Parathyroid adenoma (tissue), 2 donors: ENCODE measurements at regions not wholly inside any gene's neighbourhood (a gene's known extent, or its start where the extent isn't known, plus 50 kb on each side); places are given as distances from the start of the nearest gene placed in this dataset.
A peak's percentile ranks its signal among the peaks of the same experiment; 100 is the strongest.

Source experiments
- H2AFZ ChIP-seq: fragments of 300-600 bp; sonication (generic); one replicate; pipeline ENCODE4 v1.7.0; 2017; ENCODE audit warnings: antibody characterized with exemption, mild to moderate bottlenecking
- H3K27ac ChIP-seq: fragments of 300-600 bp; sonication (generic); one replicate; pipeline ENCODE4 v1.7.0; 2017
- H3K27me3 ChIP-seq: fragments of 300-600 bp; sonication (generic); one replicate; pipeline ENCODE4 v1.7.0; 2017; ENCODE audit warnings: low read length; ENCODE audit not compliant: control insufficient read depth, insufficient read depth
- H3K36me3 ChIP-seq: fragments of 300-600 bp; sonication (generic); one replicate; pipeline ENCODE4 v1.7.0; 2017; ENCODE audit warnings: low read length; ENCODE audit not compliant: control insufficient read depth, insufficient read depth
- H3K4me1 ChIP-seq: fragments of 300-600 bp; sonication (generic); one replicate; pipeline ENCODE4 v1.7.0; 2017; ENCODE audit warnings: control low read depth
- H3K4me2 ChIP-seq: fragments of 300-600 bp; sonication (generic); one replicate; pipeline ENCODE4 v1.7.0; 2017; ENCODE audit warnings: low read length
- H3K4me3 ChIP-seq: fragments of 300-600 bp; sonication (generic); one replicate; pipeline ENCODE4 v1.7.0; 2017; ENCODE audit warnings: low read depth, low read length
- H3K79me2 ChIP-seq: fragments of 300-600 bp; sonication (generic); one replicate; pipeline ENCODE4 v1.7.0; 2017; ENCODE audit warnings: control low read depth
- H3K9ac ChIP-seq: fragments of 300-600 bp; sonication (generic); one replicate; pipeline ENCODE4 v1.7.0; 2017; ENCODE audit warnings: mild to moderate bottlenecking
- H3K9me3 ChIP-seq: fragments of 300-600 bp; sonication (generic); one replicate; pipeline ENCODE4 v1.7.0; 2017; ENCODE audit warnings: low read length; ENCODE audit not compliant: control insufficient read depth
- TF ChIP-seq, protein P1 (sequence below): fragments of 300-600 bp; sonication (generic); IDR thresholded peaks from one replicate; pipeline ENCODE4 v1.7.0; 2017; ENCODE audit warnings: antibody characterized with exemption, mild to moderate bottlenecking
- donor health status: primary hyperparathyroidism.

DNA sequence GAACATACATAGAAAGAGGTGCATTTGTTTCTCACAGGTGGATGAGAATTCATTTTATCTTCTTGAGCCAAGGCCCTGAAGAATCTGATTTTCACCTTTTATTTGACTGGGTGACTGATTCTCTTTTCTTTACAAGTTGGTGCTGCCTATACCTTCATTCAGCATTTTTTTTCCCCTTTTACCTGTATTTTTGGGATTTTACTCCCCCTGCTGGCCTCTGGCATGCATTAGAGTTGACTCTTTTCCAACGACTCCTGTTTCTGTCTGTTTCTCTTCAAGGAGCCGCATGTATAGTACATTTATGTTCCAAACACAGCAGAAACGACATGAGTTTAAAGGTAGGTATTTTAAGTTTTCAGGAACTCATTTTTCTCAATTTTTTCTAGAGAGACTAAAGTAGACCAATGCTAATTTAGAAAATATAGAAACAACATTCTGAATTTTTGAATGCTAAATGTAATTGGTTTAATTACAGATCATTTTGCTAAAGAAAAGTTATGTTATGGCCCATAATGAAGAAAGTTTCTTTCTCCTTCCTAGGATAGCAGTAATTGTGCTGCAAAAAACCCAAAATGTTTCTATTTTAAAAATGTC lies 149.8 kb upstream of the HDAC9 start:
- no peaks in the 10 kb centered on the region for H3K9me3 ChIP-seq
- TF ChIP-seq, protein P1, sequence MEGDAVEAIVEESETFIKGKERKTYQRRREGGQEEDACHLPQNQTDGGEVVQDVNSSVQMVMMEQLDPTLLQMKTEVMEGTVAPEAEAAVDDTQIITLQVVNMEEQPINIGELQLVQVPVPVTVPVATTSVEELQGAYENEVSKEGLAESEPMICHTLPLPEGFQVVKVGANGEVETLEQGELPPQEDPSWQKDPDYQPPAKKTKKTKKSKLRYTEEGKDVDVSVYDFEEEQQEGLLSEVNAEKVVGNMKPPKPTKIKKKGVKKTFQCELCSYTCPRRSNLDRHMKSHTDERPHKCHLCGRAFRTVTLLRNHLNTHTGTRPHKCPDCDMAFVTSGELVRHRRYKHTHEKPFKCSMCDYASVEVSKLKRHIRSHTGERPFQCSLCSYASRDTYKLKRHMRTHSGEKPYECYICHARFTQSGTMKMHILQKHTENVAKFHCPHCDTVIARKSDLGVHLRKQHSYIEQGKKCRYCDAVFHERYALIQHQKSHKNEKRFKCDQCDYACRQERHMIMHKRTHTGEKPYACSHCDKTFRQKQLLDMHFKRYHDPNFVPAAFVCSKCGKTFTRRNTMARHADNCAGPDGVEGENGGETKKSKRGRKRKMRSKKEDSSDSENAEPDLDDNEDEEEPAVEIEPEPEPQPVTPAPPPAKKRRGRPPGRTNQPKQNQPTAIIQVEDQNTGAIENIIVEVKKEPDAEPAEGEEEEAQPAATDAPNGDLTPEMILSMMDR, result peak; percentile 80

DNA sequence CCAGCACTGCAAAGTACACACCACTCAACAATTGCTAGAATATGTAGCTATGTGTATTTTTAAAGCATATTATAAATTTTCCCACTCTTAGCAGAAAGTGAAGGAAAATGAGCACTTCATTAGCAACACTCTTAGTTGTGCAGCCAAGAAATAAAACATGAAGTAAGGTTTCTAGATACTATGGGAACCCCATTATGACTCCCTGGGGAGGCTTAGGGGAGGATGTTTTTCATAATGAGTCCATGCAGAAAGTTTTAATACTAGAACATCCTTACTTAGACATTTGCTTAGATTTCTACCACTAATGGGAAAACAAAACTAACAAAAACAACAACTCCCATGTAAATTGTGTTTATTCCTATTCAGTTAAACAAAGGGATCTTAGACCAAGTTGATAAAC lies 148.4 kb upstream of the HDAC9 start:
- Histone ChIP-seq H2AFZ (no peak overlapping the region), H3K27me3 (no peaks in the 10 kb centered on the region), H3K36me3 (no peaks in the 10 kb centered on the region), H3K4me3 (no peak overlapping the region), H3K79me2 (no peaks in the 10 kb centered on the region), H3K4me2 (no peak overlapping the region), H3K9ac (no peak overlapping the region), H3K9me3 (no peaks in the 10 kb centered on the region), H3K4me1 (no peaks in the 10 kb centered on the region), H3K27ac (no peak overlapping the region)
- TF ChIP-seq, protein P1, result no peak

More for the DNA sequence above, 149.8 kb upstream of the HDAC9 start:
- Histone ChIP-seq H3K9ac (no peak overlapping the region), H3K36me3 (no peaks in the 10 kb centered on the region), H3K27me3 (no peaks in the 10 kb centered on the region), H2AFZ (no peak overlapping the region), H3K79me2 (no peaks in the 10 kb centered on the region), H3K27ac (no peak overlapping the region), H3K4me3 (no peak overlapping the region), H3K4me1 (no peaks in the 10 kb centered on the region), H3K4me2 (no peak overlapping the region)

GRCh38 chr7:18350678-18351077 lies 144.9 kb upstream of the HDAC9 start:
- Histone ChIP-seq H3K4me2 (no peak overlapping the region), H3K79me2 (no peaks in the 10 kb centered on the region), H3K9ac (no peak overlapping the region), H3K4me1 (no peaks in the 10 kb centered on the region), H3K27me3 (no peaks in the 10 kb centered on the region), H2AFZ (no peak overlapping the region), H3K9me3 (no peaks in the 10 kb centered on the region), H3K36me3 (no peaks in the 10 kb centered on the region), H3K4me3 (no peak overlapping the region), H3K27ac (no peak overlapping the region)
- TF ChIP-seq, protein P1, result no peak

- H3K9ac ChIP-seq, result no peak overlapping the region
Measured at GRCh38 chr7:18352339-18353255, 143.0 kb upstream of the HDAC9 start.

More at GRCh38 chr7:18352339-18353255, 143.0 kb upstream of the HDAC9 start:
- no peaks in the 10 kb centered on the region for H3K4me1 ChIP-seq
- no peak overlapping the region for H2AFZ ChIP-seq
- no peak overlapping the region for H3K4me2 ChIP-seq
- H3K79me2 ChIP-seq, result no peaks in the 10 kb centered on the region
- H3K4me3 ChIP-seq, result no peak overlapping the region
- H3K9me3 ChIP-seq, result no peaks in the 10 kb centered on the region
- no peaks in the 10 kb centered on the region for H3K27me3 ChIP-seq
- TF ChIP-seq, protein P1, result peak; percentile 58
- no peaks in the 10 kb centered on the region for H3K36me3 ChIP-seq
- H3K27ac ChIP-seq, result no peak overlapping the region
